Parathyroid adenoma (tissue), 2 donors: ENCODE measurements at regions not wholly inside any gene's neighbourhood (a gene's known extent, or its start where the extent isn't known, plus 50 kb on each side); places are given as distances from the start of the nearest gene placed in this dataset.

Source experiments
- H2AFZ ChIP-seq: fragments of 300-600 bp; sonication (generic); one replicate; pipeline ENCODE4 v1.7.0; 2017; ENCODE audit warnings: antibody characterized with exemption, mild to moderate bottlenecking
- H3K27ac ChIP-seq: fragments of 300-600 bp; sonication (generic); one replicate; pipeline ENCODE4 v1.7.0; 2017
- H3K27me3 ChIP-seq: fragments of 300-600 bp; sonication (generic); one replicate; pipeline ENCODE4 v1.7.0; 2017; ENCODE audit warnings: low read length; ENCODE audit not compliant: control insufficient read depth, insufficient read depth
- H3K36me3 ChIP-seq: fragments of 300-600 bp; sonication (generic); one replicate; pipeline ENCODE4 v1.7.0; 2017; ENCODE audit warnings: low read length; ENCODE audit not compliant: control insufficient read depth, insufficient read depth
- H3K4me1 ChIP-seq: fragments of 300-600 bp; sonication (generic); one replicate; pipeline ENCODE4 v1.7.0; 2017; ENCODE audit warnings: control low read depth
- H3K4me2 ChIP-seq: fragments of 300-600 bp; sonication (generic); one replicate; pipeline ENCODE4 v1.7.0; 2017; ENCODE audit warnings: low read length
- H3K4me3 ChIP-seq: fragments of 300-600 bp; sonication (generic); one replicate; pipeline ENCODE4 v1.7.0; 2017; ENCODE audit warnings: low read depth, low read length
- H3K79me2 ChIP-seq: fragments of 300-600 bp; sonication (generic); one replicate; pipeline ENCODE4 v1.7.0; 2017; ENCODE audit warnings: control low read depth
- H3K9ac ChIP-seq: fragments of 300-600 bp; sonication (generic); one replicate; pipeline ENCODE4 v1.7.0; 2017; ENCODE audit warnings: mild to moderate bottlenecking
- H3K9me3 ChIP-seq: fragments of 300-600 bp; sonication (generic); one replicate; pipeline ENCODE4 v1.7.0; 2017; ENCODE audit warnings: low read length; ENCODE audit not compliant: control insufficient read depth
- CTCF ChIP-seq: fragments of 300-600 bp; sonication (generic); IDR thresholded peaks from one replicate; pipeline ENCODE4 v1.7.0; 2017; ENCODE audit warnings: antibody characterized with exemption, mild to moderate bottlenecking
- donor health status: primary hyperparathyroidism.

GRCh38 chr13:105567951-105568525 lies 967.4 kb downstream of the EFNB2 start:
- no peaks in the 10 kb centered on the region for H3K27me3 ChIP-seq
- H3K36me3 ChIP-seq: no peaks in the 10 kb centered on the region
- H3K4me3 ChIP-seq: no peak overlapping the region
- no peak overlapping the region for H2AFZ ChIP-seq
- no peak overlapping the region for H3K4me2 ChIP-seq
- H3K27ac ChIP-seq: no peak overlapping the region
- no peak overlapping the region for H3K9ac ChIP-seq
- H3K9me3 ChIP-seq: no peaks in the 10 kb centered on the region
- no peak for TF ChIP-seq CTCF
- no peaks in the 10 kb centered on the region for H3K4me1 ChIP-seq
- H3K79me2 ChIP-seq: no peaks in the 10 kb centered on the region

- H3K9ac ChIP-seq: no peak overlapping the region
- no peaks in the 10 kb centered on the region for H3K4me1 ChIP-seq
- H2AFZ ChIP-seq: no peak overlapping the region
- no peak overlapping the region for H3K4me2 ChIP-seq
- no peaks in the 10 kb centered on the region for H3K27me3 ChIP-seq
- TF ChIP-seq CTCF: no peak
- H3K4me3 ChIP-seq: no peak overlapping the region
- no peak overlapping the region for H3K27ac ChIP-seq
- H3K36me3 ChIP-seq: no peaks in the 10 kb centered on the region
- no peaks in the 10 kb centered on the region for H3K79me2 ChIP-seq
- no peaks in the 10 kb centered on the region for H3K9me3 ChIP-seq
Observed at GRCh38 chr13:105565136-105565727, 970.2 kb downstream of the EFNB2 start.

- Histone ChIP-seq H3K4me3 (no peak overlapping the region), H3K27me3 (no peaks in the 10 kb centered on the region), H3K36me3 (no peaks in the 10 kb centered on the region), H2AFZ (no peak overlapping the region), H3K9ac (no peak overlapping the region), H3K4me2 (no peak overlapping the region), H3K4me1 (no peaks in the 10 kb centered on the region), H3K27ac (no peak overlapping the region), H3K79me2 (no peaks in the 10 kb centered on the region), H3K9me3 (no peaks in the 10 kb centered on the region)
- TF ChIP-seq CTCF: no peak
Observed at GRCh38 chr13:105552078-105552477, 983.4 kb downstream of the EFNB2 start.

- no peak overlapping the region for H3K27ac ChIP-seq
- H2AFZ ChIP-seq: no peak overlapping the region
- no peaks in the 10 kb centered on the region for H3K27me3 ChIP-seq
- no peak overlapping the region for H3K4me3 ChIP-seq
- no peak overlapping the region for H3K9ac ChIP-seq
- no peaks in the 10 kb centered on the region for H3K9me3 ChIP-seq
- no peaks in the 10 kb centered on the region for H3K36me3 ChIP-seq
- TF ChIP-seq CTCF: no peak
- H3K4me2 ChIP-seq: no peak overlapping the region
- H3K79me2 ChIP-seq: no peaks in the 10 kb centered on the region
- no peaks in the 10 kb centered on the region for H3K4me1 ChIP-seq
Observed at GRCh38 chr13:105547851-105548250, 987.6 kb downstream of the EFNB2 start.

- Histone ChIP-seq H3K9me3 (no peaks in the 10 kb centered on the region), H2AFZ (no peak overlapping the region), H3K27me3 (no peaks in the 10 kb centered on the region), H3K4me2 (no peak overlapping the region), H3K4me1 (no peaks in the 10 kb centered on the region), H3K9ac (no peak overlapping the region), H3K79me2 (no peaks in the 10 kb centered on the region), H3K4me3 (no peak overlapping the region), H3K27ac (no peak overlapping the region), H3K36me3 (no peaks in the 10 kb centered on the region)
- no peak for TF ChIP-seq CTCF
Observed at GRCh38 chr13:105545811-105546210, 989.7 kb downstream of the EFNB2 start.
